A673 (cell line): ENCODE measurements at regions not wholly inside any gene's neighbourhood (a gene's known extent, or its start where the extent isn't known, plus 50 kb on each side); places are given as distances from the start of the nearest gene placed in this dataset.

ENCODE experiments used
- BruUV-seq: library from RNA; stranded (reverse); fragments of 400-500 nt; replicated peaks from 2 replicates; lab custom pipeline; 2021; lab: Mats Ljungman, UMichigan
- CTCF ChIA-PET: fragments of 300-600 bp; sonication (Branson Sonifier 250); formaldehyde crosslinking; loops from one replicate; lab custom pipeline; 2022; ENCODE audit warnings: antibody characterized with exemption; lab: Charles Lee
- POLR2A ChIA-PET: fragments of 300-600 bp; sonication (Branson Sonifier 250); formaldehyde crosslinking; loops from one replicate; lab custom pipeline; 2022; ENCODE audit warnings: antibody characterized with exemption; ENCODE audit not compliant: low non-redundant PET; lab: Charles Lee
- DNase-seq: peaks from one replicate; pipeline ENCODE4 v3.0.0-alpha.2; 2015; ENCODE audit warnings: low spot score
- H3K27ac ChIP-seq: fragments of 200-600 bp; sonication (generic); 2 replicates; pipeline ENCODE4 v1.5.1; 2016; ENCODE audit warnings: mixed run types, low read depth, mild to moderate bottlenecking, mixed read lengths, antibody characterized with exemption, low read length; ENCODE audit not compliant: poor library complexity, severe bottlenecking
- H3K27me3 ChIP-seq: fragments of 200-600 bp; sonication (generic); replicated peaks from 2 replicates; pipeline ENCODE4 v1.6.1; 2017; ENCODE audit warnings: mixed run types, low read depth, mild to moderate bottlenecking, mixed read lengths, antibody characterized with exemption, low read length; ENCODE audit not compliant: insufficient read depth, poor library complexity
- H3K36me3 ChIP-seq: fragments of 200-600 bp; sonication (generic); 2 replicates; pipeline ENCODE4 v1.6.1; 2016; ENCODE audit warnings: mixed run types, mild to moderate bottlenecking, mixed read lengths, antibody characterized with exemption, low read length; ENCODE audit not compliant: insufficient read depth, poor library complexity, severe bottlenecking
- H3K4me1 ChIP-seq: fragments of 200-600 bp; sonication (generic); 2 replicates; pipeline ENCODE4 v1.6.1; 2017; ENCODE audit warnings: mixed run types, mild to moderate bottlenecking, mixed read lengths, antibody characterized with exemption, low read length; ENCODE audit not compliant: insufficient read depth, poor library complexity, severe bottlenecking
- H3K4me3 ChIP-seq: fragments of 200-600 bp; sonication (generic); 2 replicates; pipeline ENCODE4 v1.5.1; 2016; ENCODE audit warnings: low read depth, mixed run types, mild to moderate bottlenecking, mixed read lengths, low read length; ENCODE audit not compliant: poor library complexity, severe bottlenecking
- H3K9me3 ChIP-seq: fragments of 200-600 bp; sonication (generic); 2 replicates; pipeline ENCODE4 v1.6.1; 2016; ENCODE audit warnings: mixed run types, low read depth, mild to moderate bottlenecking, mixed read lengths, antibody characterized with exemption, low read length; ENCODE audit not compliant: poor library complexity, severe bottlenecking
- EZH2 ChIP-seq: fragments of 200-600 bp; sonication (generic); IDR thresholded peaks from 2 replicates; pipeline ENCODE4 v1.6.1; 2017; ENCODE audit warnings: borderline replicate concordance, low read depth, mild to moderate bottlenecking, mixed read lengths, antibody characterized with exemption, low read length; ENCODE audit not compliant: poor library complexity, severe bottlenecking
- intact Hi-C: fragments of 100-400 bp; cut with micrococcal nuclease; formaldehyde crosslinking; loops from one replicate; pipeline ENCODE4 v1.10.0; 2022; ENCODE audit not compliant: unreplicated experiment
- TF ChIP-seq, protein P1 (sequence below): fragments of 300-800, 200-600 bp; sonication (generic); conservative IDR thresholded peaks from 2 replicates; pipeline ENCODE4 v1.5.1; 2017; ENCODE audit warnings: low read depth, mild to moderate bottlenecking, antibody characterized with exemption, low read length, moderate library complexity, mixed read lengths

DNA sequence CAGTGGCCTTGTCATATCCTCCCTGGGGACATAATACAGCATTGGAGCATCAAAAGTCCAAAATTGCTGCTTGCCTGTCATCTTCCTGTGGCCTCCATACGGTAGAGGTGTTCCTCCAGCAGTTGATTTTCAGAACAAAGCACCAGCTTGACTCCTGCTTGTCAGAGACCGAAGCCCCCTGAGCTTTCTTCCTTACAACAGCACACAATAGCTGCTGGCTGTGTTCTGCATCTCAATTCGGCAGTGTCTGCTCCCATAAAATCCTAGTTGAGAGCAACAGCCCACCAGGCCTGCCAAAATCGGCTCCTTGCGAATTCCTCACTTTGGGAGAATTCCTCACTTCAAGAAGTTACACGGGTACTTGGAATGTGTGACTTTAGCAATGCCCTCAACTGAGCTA, 372.9 kb downstream of the SAMD5 start:
- BruUV-seq: no TSS peak
- Histone ChIP-seq H3K27ac (no peak overlapping the region), H3K27me3 (no peaks in the 10 kb centered on the region), H3K4me1 (no peaks in the 10 kb centered on the region), H3K9me3 (no peaks in the 10 kb centered on the region), H3K36me3 (no peaks in the 10 kb centered on the region), H3K4me3 (no peak overlapping the region)
- peak; percentile 41 for DNase-seq
- ChIA-PET CTCF (no interaction called here), POLR2A (no interaction called here)
- intact Hi-C loops: no loop called here
- TF ChIP-seq, protein P1, sequence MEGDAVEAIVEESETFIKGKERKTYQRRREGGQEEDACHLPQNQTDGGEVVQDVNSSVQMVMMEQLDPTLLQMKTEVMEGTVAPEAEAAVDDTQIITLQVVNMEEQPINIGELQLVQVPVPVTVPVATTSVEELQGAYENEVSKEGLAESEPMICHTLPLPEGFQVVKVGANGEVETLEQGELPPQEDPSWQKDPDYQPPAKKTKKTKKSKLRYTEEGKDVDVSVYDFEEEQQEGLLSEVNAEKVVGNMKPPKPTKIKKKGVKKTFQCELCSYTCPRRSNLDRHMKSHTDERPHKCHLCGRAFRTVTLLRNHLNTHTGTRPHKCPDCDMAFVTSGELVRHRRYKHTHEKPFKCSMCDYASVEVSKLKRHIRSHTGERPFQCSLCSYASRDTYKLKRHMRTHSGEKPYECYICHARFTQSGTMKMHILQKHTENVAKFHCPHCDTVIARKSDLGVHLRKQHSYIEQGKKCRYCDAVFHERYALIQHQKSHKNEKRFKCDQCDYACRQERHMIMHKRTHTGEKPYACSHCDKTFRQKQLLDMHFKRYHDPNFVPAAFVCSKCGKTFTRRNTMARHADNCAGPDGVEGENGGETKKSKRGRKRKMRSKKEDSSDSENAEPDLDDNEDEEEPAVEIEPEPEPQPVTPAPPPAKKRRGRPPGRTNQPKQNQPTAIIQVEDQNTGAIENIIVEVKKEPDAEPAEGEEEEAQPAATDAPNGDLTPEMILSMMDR: no peak
- TF ChIP-seq EZH2: no peak

DNA sequence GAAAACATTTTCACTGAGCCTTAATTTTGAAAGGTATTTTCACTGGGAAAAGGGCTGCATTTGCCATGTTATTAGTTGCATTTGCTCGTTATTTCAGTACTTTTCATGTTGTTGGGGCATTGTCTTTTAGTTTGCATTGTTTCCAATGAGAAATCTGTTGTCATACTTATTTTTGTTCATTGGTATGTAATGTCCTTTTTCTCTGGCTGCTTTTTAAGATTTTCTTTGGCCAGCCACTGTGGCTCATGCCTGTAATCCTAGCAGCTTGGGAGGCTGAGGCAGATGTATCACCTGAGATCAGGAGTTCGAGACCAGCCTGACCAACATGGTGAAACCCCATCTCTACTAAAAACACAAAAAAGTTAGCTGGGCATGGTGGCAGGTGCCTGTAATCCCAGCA, 379.9 kb downstream of the SAMD5 start:
- BruUV-seq: no TSS peak
- POLR2A ChIA-PET: no interaction called here
- Histone ChIP-seq H3K27me3 (no peaks in the 10 kb centered on the region), H3K9me3 (peaks cover 14% of the 10 kb centered on the region), H3K36me3 (no peaks in the 10 kb centered on the region), H3K27ac (no peak overlapping the region), H3K4me3 (no peak overlapping the region), H3K4me1 (no peaks in the 10 kb centered on the region)
- CTCF ChIA-PET: no interaction called here
- no peak for DNase-seq
- intact Hi-C loops: no loop called here
- TF ChIP-seq, protein P1: no peak
- no peak for TF ChIP-seq EZH2

DNA sequence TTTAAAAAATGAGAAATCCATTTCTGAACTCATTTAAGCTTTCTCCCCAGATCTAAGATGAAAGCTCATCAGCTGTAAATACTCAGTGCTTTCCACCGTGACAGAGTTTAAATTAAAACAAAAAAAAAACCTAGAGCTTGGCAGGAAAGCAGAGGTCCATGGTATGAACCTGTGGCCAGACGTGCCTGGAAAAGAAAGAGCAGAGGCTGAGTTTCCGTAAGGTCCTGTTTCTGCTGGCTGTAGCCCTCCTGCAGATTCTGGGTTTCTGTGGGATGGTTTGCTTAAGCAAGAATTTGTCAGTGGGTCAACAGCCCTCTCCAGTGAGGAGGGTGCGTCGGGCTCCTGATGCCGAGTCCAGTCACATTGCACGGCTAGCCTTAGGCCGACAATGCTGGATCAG, 383.2 kb downstream of the SAMD5 start:
- H3K27me3 ChIP-seq: no peaks in the 10 kb centered on the region
- BruUV-seq: no TSS peak
- no peak overlapping the region for H3K27ac ChIP-seq
- peaks cover 14% of the 10 kb centered on the region for H3K9me3 ChIP-seq
- H3K4me3 ChIP-seq: no peak overlapping the region
- POLR2A ChIA-PET: no interaction called here
- TF ChIP-seq, protein P1: no peak
- TF ChIP-seq EZH2: no peak
- DNase-seq: no peak
- H3K36me3 ChIP-seq: no peaks in the 10 kb centered on the region
- H3K4me1 ChIP-seq: no peaks in the 10 kb centered on the region
- intact Hi-C loops: no loop called here
- CTCF ChIA-PET: no interaction called here
